Motor neuron (in vitro differentiated cells): ENCODE measurements at regions not wholly inside any gene's neighbourhood (a gene's known extent, or its start where the extent isn't known, plus 50 kb on each side); places are given as distances from the start of the nearest gene placed in this dataset.
A peak's percentile ranks its signal among the peaks of the same experiment; 100 is the strongest.
"Not testable (repeated sequence)": the region's sequence is repeated elsewhere in the genome, so short reads cannot be mapped to it uniquely, and the experiment has no call there.

Experiments
- ATAC-seq, 8 experiments: fragments of 200-7000 bp; cut with Tn5 transposase; replicated peaks in 6 of 8; 2 replicates each; pipeline ENCODE4 v1.8.0; 2021; ENCODE audit warnings: mild to moderate bottlenecking in 8 of 8, moderate library complexity in 8 of 8
- H3K27ac ChIP-seq, 2 donors: fragments of 250-450 bp; sonication (Bioruptor Pico); 2 replicates each; pipeline ENCODE4 v1.9.0; 2021; ENCODE audit warnings: antibody characterized with exemption in 2 of 2, mild to moderate bottlenecking in 2 of 2, moderate library complexity in 1 of 2
- H3K4me1 ChIP-seq, 2 donors: fragments of 250-450 bp; sonication (Bioruptor Pico); replicated peaks in 1 of 2; 2 replicates each; pipeline ENCODE4 v1.6.1; 2021; ENCODE audit warnings: antibody characterized with exemption in 2 of 2, mild to moderate bottlenecking in 2 of 2, moderate library complexity in 1 of 2
- H3K4me3 ChIP-seq, 5 donors: fragments of 250-450 bp; sonication (Bioruptor Pico); 2 replicates each; pipeline ENCODE4 v1.9.0; 2021; ENCODE audit warnings: antibody characterized with exemption in 5 of 5, mild to moderate bottlenecking in 5 of 5, moderate library complexity in 4 of 5
- WGBS, 10 experiments: fragments of 450-650 bp; shearing (Covaris generic); methylation state at CpG; one replicate each; pipeline ENCODE4 v1.0.0; 2022; 5-methylcytosine and 5-hydroxymethylcytosine counted together
- in situ Hi-C, 9 experiments: fragments of 400-800 bp; cut with MboI; loops; one replicate each; pipeline ENCODE4 v1.15.0; 2021; ENCODE audit warnings: low sequenced_read_pairs in 9 of 9, low pct_unique_long_range_greater_than_20kb in 2 of 9; ENCODE audit not compliant: unreplicated experiment in 9 of 9

DNA sequence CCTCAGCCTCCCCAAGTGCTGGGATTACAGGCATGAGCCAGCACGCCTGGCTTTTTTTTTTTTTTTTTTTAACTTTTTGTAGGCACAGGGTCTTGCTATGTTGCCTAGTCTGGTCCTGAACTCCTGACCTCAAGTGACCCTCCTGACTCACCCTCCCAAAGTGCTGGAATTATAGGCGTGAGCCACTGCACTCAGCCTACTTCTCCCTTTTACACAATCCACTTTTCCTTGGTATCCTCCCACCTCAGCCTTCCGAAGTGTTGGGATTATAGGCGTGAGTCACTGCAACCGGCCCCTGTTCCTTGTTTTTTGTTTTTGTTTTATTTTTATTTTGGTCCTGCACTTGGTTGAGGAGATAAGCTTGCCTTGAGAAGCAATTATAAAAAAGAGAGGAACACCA, 75.9 kb upstream of the KMT2C start:
- Histone ChIP-seq H3K4me3 (no peak overlapping the region), H3K4me1 (no peaks in the 10 kb centered on the region), H3K27ac (no peak overlapping the region)
- 44 to 100% (median 85%) methylated on average over 1 to 5 of the region's 5 CpGs; no CpG with 5 or more reads in 1 of the 10 experiments for WGBS, 10 experiments
- no peak for ATAC-seq
- in situ Hi-C loops = no loop called here

DNA sequence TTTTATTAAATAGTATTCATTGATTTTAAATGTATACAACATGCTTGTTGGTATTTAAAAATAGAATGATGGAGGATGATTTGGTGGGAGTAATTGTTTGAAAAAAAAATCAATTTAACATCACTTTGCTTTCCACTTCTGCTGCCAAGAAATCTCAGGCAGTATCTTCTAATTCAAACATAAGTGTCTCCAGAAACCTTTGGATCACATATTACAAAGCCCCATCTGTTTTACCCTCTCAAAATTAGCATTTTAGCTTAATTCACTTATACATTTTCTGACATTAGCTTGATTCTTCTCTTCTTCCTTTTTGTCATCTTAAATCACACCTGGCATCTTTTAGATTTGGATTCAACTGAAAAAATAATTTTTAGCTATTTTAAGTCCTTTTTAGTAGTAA, 72.9 kb upstream of the KMT2C start:
- no peak overlapping the region for H3K4me3 ChIP-seq
- H3K27ac ChIP-seq = no peak overlapping the region
- in situ Hi-C loops = no loop called here
- H3K4me1 ChIP-seq = no peaks in the 10 kb centered on the region
- ATAC-seq = no peak

DNA sequence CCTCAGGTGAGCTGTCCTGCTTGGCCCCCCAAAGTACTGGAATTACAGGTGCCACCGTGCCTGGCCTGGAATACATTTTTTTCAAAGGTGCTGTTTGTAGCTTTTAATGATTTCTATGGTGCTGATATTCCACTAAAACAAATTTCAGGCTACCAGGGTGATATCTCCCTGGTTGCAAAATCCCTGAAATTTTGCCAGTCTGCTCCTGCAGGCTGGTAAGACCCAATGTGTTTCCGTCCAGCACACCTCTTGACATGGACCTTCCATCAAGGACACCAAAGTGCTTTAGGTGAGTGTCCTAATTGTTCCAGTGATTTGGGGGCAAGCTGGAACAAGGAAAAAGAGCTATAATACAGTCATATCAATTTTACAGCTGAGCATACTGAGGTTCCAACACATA, 69.8 kb upstream of the KMT2C start:
- in situ Hi-C loops = no loop called here
- Histone ChIP-seq H3K4me3 (no peak overlapping the region), H3K27ac (no peak overlapping the region), H3K4me1 (no peaks in the 10 kb centered on the region)
- no peak for ATAC-seq
- 17 to 83% (median 50%) methylated on average over 1 to 2 of the region's 2 CpGs; no CpG with 5 or more reads in 7 of the 10 experiments for WGBS, 10 experiments

DNA sequence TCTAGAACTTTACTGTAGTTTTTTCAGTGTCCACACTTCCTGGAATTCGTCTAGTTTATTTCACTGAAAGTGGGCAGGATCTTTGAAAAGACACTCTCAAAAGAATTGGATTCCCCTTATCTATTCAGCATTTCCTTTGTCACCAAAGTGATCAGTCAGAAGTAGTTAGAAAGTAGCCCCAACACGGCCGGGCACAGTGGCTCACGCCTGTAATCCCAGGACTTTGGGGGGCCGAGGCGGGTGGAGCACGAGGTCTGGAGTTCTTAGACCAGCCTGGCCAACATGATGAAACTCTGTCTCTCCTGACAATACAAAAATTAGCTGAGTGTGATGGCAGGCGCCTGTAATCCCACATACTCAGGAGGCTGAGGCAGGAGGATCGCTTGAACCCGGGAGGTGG, 69.0 kb upstream of the KMT2C start:
- Histone ChIP-seq H3K4me3 (no peak overlapping the region), H3K27ac (no peak overlapping the region), H3K4me1 (no peaks in the 10 kb centered on the region)
- 50 to 85% (median 73%) methylated on average over 1 to 10 of the region's 10 CpGs; no CpG with 5 or more reads in 3 of the 10 experiments for WGBS, 10 experiments
- no peak for ATAC-seq
- in situ Hi-C loops = no loop called here

DNA sequence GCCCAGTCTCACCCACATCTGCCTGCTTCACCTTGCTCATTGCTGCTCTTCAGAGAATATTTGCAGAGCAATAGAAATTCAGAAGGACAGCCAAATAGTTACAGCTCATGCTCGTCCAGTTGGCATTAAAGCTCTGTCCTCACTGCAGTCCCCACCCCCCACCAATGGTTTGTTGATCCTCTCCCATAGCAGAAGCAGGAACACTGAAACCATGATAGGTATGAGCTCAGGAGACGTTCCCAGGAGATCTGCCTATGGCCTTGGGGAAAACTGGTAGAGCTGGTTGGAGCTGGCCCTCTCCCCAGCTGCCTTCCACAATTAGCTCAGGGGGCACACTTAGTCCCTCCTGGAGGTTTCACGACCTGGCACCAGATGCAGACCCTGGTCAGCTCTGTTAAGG, 68.6 kb upstream of the KMT2C start:
- Histone ChIP-seq H3K4me1 (no peaks in the 10 kb centered on the region), H3K27ac (no peak overlapping the region), H3K4me3 (no peak overlapping the region)
- in situ Hi-C loops = no loop called here
- ATAC-seq = peak in 2 of 8 experiments; percentile 53 to 72
- WGBS, 10 experiments = 0 to 60% (median 40%) methylated on average over 1 of the region's 3 CpGs; no CpG with 5 or more reads in 4 of the 10 experiments

DNA sequence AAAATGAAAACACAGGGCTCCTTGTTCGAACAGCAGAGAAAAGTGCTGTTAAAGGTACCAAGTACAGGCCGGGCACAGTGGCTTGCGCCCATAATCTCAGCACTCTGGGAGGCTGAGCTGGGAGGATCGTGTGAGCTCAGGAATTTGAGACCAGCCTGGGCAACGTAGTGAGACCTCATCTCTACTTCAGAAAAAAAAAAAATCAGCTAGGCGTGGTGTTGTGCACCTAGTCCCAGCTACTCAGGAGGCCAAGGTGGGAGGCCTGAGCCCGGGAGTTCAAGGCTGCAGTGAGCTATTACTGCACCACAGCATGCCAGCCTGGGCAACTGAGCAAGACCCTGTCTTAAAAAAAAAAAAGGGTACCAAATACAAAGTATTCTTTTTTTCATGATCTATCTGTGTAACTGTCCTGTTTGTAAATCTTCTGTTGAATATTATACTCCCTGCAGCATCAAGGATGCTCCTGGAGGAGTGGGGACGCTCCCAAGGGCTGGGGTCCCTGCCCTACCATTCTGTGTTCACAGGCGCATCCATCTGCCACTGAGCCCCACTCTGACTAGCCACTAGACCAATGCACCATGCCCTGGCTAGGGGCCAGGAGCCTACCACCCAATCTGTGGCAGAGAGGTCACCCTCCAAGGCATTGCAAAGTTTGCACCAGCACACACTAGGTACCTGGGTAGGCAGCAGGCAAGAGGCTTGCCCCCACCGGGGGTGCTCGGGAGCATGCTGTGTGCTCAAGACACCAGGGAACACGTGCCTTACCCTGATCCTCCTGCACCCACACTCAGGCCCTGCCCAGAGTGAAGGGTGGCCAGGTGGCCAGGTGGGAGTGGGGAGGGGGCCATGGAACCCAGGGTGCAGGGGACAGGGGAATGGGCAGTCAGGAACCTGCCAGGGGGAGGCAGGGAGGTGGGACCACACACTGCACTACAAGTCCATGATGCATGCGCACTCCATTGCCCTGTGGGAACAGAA, 67.3 kb upstream of the KMT2C start:
- 58 to 88% (median 83%) methylated on average over 3 to 8 of the region's 13 CpGs; no CpG with 5 or more reads in 6 of the 10 experiments for WGBS, 10 experiments
- Histone ChIP-seq H3K4me3 (no peak overlapping the region), H3K27ac (no peak overlapping the region), H3K4me1 (no peaks in the 10 kb centered on the region)
- in situ Hi-C loops = no loop called here
- no peak for ATAC-seq

DNA sequence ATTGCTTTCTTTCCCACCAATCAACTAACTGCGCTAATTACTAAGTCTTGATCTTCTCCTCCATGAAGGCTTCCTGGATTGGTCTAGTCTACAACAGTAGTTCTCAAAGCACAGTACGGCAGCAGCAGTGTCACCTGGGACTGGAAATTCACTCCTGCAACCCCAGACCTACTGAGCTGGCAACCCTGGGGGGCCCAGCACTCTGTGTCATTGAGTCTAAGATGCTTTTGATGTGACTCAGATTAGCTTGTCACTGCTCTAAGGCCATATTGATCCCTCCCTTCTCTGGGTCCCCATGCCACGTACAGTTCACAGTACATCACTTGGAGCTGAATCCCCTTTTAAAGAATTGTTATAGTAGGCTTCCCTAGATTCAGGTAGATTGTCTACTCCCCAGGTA, 65.7 kb upstream of the KMT2C start:
- no peak for ATAC-seq
- WGBS, 10 experiments = 51 to 100% (median 88%) methylated on average over 1 to 3 of the region's 3 CpGs
- in situ Hi-C loops = no loop called here
- Histone ChIP-seq H3K4me3 (no peak overlapping the region), H3K4me1 (no peaks in the 10 kb centered on the region), H3K27ac (no peak overlapping the region)

DNA sequence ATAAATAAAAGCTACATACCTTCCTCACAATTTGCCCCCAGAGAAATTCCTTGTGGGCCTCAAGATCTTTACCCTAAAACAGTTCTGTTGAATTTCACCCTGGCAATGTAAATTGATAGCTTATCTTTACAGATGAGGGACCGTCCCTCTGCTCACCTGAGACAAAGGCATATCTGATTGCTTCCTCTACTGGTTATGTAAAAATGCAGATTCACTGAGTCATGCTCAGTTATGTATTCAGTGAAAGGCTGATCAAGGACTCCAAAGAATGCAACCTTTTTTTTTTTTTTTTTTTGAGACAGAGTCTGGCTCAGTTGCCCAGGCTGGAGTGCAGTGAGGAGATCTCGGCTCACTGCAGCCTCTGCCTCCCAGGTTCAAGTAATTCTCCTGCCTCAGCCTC, 64.2 kb upstream of the KMT2C start:
- in situ Hi-C loops, H3K4me3 ChIP-seq, H3K27ac ChIP-seq, H3K4me1 ChIP-seq: not testable (repeated sequence)
- WGBS, 10 experiments = 31 to 100% (median 87%) methylated on average over 1 to 2 of the region's 2 CpGs; no CpG with 5 or more reads in 6 of the 10 experiments
- ATAC-seq = peak in 3 of 8 experiments; percentile 64 to 93 (median 88)

DNA sequence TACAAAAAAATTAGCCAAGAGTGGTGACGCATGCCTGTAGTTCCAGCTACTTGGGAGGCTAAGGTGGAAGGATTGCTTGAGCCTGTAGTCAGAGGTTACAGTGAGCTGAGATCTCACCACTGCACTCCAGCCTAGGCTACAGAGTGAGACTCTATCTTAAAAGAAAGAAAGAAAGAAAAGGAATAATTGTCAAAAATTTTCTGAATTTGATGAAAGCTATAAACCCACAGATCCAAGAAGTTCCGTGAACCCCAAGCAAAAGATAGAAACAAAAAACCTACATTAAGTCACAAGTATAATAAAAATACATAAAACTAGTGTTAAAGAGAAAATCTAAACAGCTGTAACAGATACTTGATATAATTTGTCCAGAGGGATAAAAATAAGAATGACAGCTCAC, 60.1 kb upstream of the KMT2C start:
- no peak for ATAC-seq
- no peak overlapping the region for H3K4me3 ChIP-seq
- H3K27ac ChIP-seq = no peak overlapping the region
- H3K4me1 ChIP-seq = no peaks in the 10 kb centered on the region
- 0 to 100% (median 50%) methylated on average over 1 to 2 of the region's 2 CpGs; no CpG with 5 or more reads in 1 of the 10 experiments for WGBS, 10 experiments
- in situ Hi-C loops = no loop called here

DNA sequence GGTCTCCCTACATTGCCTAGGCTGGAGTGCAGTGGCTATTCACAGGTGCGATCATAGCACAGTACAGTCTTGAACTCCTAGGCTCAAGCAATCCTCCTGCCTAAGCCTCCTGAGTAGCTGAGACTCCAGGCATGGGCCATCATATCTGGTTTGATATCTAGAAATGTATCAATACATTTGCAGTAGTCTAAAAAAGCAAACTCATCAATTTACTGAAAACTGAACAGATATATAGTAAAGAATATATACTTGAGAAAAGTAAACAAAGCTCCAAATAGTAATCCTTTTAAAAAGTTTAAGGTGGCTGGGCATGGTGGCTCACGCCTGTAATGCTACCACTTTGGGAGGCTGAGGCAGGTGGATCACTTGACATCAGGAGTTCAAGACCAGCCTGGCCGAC, 57.1 kb upstream of the KMT2C start:
- Histone ChIP-seq H3K4me3 (no peak overlapping the region), H3K27ac (no peak overlapping the region), H3K4me1 (peaks cover 0 to 2% of the 10 kb centered on the region in 2 donors)
- in situ Hi-C loops = no loop called here
- WGBS, 10 experiments = 63 to 100% (median 93%) methylated on average over 1 to 3 of the region's 3 CpGs; no CpG with 5 or more reads in 3 of the 10 experiments
- no peak for ATAC-seq

DNA sequence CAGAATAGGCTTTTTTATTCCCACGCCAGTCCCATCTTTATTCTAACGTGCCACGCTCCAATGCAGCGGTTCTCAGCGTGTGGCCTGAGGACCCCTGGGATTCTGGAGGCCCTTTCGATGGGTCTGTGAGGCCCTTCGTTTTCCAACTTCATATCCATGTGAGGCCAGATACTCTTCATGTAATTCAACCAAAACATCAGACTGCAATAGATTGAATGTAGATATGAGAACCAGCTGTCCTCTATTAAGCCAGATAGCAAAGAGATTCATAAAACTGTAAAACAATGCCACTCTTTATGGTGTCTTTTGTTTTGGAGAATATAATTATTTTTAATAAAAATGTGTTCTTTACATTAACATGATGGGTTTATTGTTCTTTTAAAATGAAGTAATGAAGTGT, 53.2 kb upstream of the KMT2C start:
- Histone ChIP-seq H3K4me3 (no peak overlapping the region), H3K4me1 (peaks cover 0 to 2% of the 10 kb centered on the region in 2 donors), H3K27ac (no peak overlapping the region)
- in situ Hi-C loops = no loop called here
- 7 to 100% (median 78%) methylated on average over 1 to 7 of the region's 7 CpGs; no CpG with 5 or more reads in 1 of the 10 experiments for whole genome bisulfite sequencing, 10 experiments
- no peak for ATAC-seq

DNA sequence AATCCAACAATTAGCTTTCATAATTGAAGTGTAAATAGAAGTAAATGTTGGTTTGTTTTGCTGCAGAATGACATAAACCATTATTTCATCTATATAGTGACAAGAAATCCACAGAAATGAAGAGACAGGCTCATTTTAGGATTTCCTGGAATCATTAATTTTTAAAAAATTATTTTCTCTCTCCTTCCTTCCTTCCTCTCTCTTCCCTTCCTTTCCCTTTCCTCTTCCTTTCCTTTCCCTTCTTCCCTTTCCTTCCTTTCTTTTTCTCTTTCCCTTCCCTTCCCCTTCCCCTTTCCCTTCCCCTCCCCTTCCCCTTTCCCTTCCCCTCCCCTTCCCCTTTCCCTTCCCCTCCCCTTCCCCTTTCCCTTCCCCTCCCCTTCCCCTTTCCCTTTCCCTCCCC, 51.2 kb upstream of the KMT2C start:
- no peak for ATAC-seq
- in situ Hi-C loops = no loop called here

DNA sequence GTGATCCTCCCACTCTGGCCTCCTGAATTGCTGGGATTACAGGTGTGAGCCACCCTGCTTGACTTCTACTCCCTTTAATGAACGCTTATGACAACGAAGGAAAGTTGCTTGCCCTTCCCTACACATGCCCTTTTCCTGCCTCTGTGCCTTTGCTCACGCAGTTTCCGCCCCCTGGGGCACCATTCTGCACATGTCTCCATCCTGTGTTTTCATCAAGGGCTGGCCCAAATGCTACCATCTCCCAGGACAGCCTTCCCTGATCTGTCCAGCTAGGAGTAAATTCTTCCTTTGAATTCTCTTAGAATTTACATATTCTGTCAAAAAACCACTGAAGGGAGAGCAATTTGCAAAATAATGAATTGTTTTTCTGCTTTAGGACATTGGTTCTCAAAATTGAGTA, 50.0 kb upstream of the KMT2C start:
- Histone ChIP-seq H3K4me3 (no peak overlapping the region), H3K4me1 (peaks cover 0 to 2% of the 10 kb centered on the region in 2 donors), H3K27ac (no peak overlapping the region)
- ATAC-seq = peak in 3 of 8 experiments; percentile 59 to 73 (median 65)
- in situ Hi-C loops = no loop called here
- 18 to 90% (median 67%) methylated on average over 1 to 4 of the region's 4 CpGs; no CpG with 5 or more reads in 1 of the 10 experiments for WGBS, 10 experiments

More for the DNA sequence above, 51.2 kb upstream of the KMT2C start:
- Histone ChIP-seq H3K4me1 (peaks cover 0 to 2% of the 10 kb centered on the region in 2 donors), H3K4me3 (no peak overlapping the region), H3K27ac (no peak overlapping the region)
